ENCODE measurements at regions not wholly inside any gene's neighbourhood (a gene's known extent, or its start where the extent isn't known, plus 50 kb on each side); places are given as distances from the start of the nearest gene placed in this dataset.

DNA sequence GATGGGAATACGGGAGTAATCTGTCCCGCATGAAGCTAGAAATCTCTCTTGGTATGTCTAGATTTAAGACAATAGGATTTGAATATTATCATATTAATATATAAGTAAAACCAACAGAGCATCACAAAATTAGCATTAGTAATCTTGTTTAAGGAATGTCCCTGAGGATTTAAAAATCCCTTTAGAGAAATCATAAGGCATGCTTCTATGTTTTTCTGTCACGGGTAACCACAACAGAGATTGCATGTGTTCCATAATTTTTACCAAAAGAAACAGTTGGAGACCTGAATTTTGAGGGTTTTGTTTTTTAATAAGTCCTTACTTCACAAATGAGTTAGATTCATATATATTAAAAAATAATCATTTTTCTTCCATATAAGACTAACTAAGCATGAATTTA, 146.8 kb downstream of the GJA1 start:
- H3K36me3 ChIP-seq (ENCODE audit: control insufficient read depth in 2 of 3, insufficient read depth in 3 of 3, low read length in 3 of 3) = no peaks in the 10 kb centered on the region
- H3K9me3 ChIP-seq (ENCODE audit: control insufficient read depth in 2 of 3, insufficient read depth in 1 of 3, low read length in 3 of 3) = no peaks in the 10 kb centered on the region
- H3K9ac ChIP-seq (ENCODE audit: low read length in 3 of 3) = no peak overlapping the region
- TF ChIP-seq, protein P1, sequence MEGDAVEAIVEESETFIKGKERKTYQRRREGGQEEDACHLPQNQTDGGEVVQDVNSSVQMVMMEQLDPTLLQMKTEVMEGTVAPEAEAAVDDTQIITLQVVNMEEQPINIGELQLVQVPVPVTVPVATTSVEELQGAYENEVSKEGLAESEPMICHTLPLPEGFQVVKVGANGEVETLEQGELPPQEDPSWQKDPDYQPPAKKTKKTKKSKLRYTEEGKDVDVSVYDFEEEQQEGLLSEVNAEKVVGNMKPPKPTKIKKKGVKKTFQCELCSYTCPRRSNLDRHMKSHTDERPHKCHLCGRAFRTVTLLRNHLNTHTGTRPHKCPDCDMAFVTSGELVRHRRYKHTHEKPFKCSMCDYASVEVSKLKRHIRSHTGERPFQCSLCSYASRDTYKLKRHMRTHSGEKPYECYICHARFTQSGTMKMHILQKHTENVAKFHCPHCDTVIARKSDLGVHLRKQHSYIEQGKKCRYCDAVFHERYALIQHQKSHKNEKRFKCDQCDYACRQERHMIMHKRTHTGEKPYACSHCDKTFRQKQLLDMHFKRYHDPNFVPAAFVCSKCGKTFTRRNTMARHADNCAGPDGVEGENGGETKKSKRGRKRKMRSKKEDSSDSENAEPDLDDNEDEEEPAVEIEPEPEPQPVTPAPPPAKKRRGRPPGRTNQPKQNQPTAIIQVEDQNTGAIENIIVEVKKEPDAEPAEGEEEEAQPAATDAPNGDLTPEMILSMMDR (IDR thresholded peaks at IDR 0.05; ENCODE audit: borderline replicate concordance, extremely low read depth, insufficient read depth) = no peak
- H3K4me3 ChIP-seq (ENCODE audit: low read length in 3 of 3) = no peak overlapping the region
- no peak overlapping the region for H3K27ac ChIP-seq (ENCODE audit: low read depth in 2 of 2, low read length in 2 of 2)
- intact Hi-C loops (cut with DNase I) = no loop called here
- FAIRE-seq = no peak
- H3K27me3 ChIP-seq (ENCODE audit: control insufficient read depth, insufficient read depth, low read length) = no peaks in the 10 kb centered on the region
- DNase-seq = no peak
- no peaks in the 10 kb centered on the region for H3K4me1 ChIP-seq (ENCODE audit: control insufficient read depth in 2 of 3, insufficient read depth in 2 of 3, low read depth in 1 of 3, low read length in 3 of 3)

DNA sequence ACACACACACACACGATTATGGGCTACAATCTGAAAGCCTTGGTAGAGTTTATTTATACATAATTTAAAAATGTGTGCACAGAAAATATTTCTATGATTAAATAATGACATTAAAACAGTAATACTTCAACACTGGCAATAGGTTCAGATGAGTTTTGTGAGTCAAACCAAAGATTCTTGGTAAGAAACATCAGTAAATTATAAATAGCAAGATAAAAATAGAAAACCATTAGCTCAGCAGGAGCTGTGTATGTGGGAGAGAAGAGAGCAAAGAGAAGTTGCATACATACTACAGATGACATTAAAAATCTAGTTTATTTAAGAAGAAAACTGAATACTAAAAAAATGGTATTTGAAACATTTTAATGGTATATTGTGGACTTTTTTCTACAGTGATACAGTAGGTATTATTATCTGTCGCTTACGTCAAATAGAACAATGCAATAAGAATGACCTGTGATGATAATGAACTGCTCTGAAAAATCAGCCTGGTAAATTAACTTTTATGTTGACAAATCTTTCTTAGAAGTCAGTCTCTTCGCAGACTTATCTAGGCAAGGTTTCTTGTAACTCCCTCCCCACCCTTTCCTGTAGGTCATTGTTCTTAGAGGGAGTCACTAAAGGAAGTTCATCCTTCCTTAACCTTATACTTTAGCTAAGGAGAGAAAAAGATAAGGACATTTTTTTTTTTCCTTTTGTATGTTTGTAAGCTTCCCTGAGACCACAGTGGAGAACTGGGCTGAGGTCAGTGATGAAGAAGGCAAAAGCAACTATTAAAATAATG, 149.3 kb downstream of the GJA1 start:
- H3K36me3 ChIP-seq (ENCODE audit: control insufficient read depth in 2 of 3, insufficient read depth in 3 of 3, low read length in 3 of 3) = no peaks in the 10 kb centered on the region
- FAIRE-seq (no peak), DNase-seq (peak in 1 of 5 donors; percentile 45)
- no peaks in the 10 kb centered on the region for H3K4me1 ChIP-seq (ENCODE audit: control insufficient read depth in 2 of 3, insufficient read depth in 2 of 3, low read depth in 1 of 3, low read length in 3 of 3)
- no peaks in the 10 kb centered on the region for H3K27me3 ChIP-seq (ENCODE audit: control insufficient read depth, insufficient read depth, low read length)
- no peak overlapping the region for H3K4me3 ChIP-seq (ENCODE audit: low read length in 3 of 3)
- H3K27ac ChIP-seq (ENCODE audit: low read depth in 2 of 2, low read length in 2 of 2) = no peak overlapping the region
- TF ChIP-seq, protein P1 (IDR thresholded peaks at IDR 0.05; ENCODE audit: borderline replicate concordance, extremely low read depth, insufficient read depth) = no peak
- no peak overlapping the region for H3K9ac ChIP-seq (ENCODE audit: low read length in 3 of 3)
- intact Hi-C loops (cut with DNase I) = no loop called here
- no peaks in the 10 kb centered on the region for H3K9me3 ChIP-seq (ENCODE audit: control insufficient read depth in 2 of 3, insufficient read depth in 1 of 3, low read length in 3 of 3)

DNA sequence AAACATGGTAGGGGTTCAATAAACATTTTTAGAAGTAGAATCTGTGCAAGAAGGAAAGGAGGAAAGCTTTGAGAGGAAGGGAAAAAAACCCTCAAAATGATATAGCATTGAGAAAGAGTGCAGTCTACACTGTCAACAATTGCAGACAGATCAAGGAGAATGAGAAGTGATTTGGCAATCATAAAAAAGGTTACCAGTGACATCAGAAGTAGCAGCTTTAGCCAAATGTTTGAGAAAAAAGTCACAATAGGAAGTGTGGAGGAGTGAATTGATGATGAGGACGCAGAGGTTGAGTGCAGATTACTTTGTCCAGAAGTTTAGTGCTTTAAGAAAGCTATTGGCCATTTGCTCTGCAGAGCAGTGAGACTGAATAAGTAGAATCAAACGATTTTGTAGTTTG, 155.0 kb downstream of the GJA1 start:
- H3K36me3 ChIP-seq (ENCODE audit: control insufficient read depth in 2 of 3, insufficient read depth in 3 of 3, low read length in 3 of 3) = no peaks in the 10 kb centered on the region
- intact Hi-C loops (cut with DNase I) = no loop called here
- TF ChIP-seq, protein P1 (IDR thresholded peaks at IDR 0.05; ENCODE audit: borderline replicate concordance, extremely low read depth, insufficient read depth) = no peak
- no peak for FAIRE-seq
- no peak overlapping the region for H3K27ac ChIP-seq (ENCODE audit: low read depth in 2 of 2, low read length in 2 of 2)
- no peaks in the 10 kb centered on the region for H3K27me3 ChIP-seq (ENCODE audit: control insufficient read depth, insufficient read depth, low read length)
- no peak overlapping the region for H3K4me3 ChIP-seq (ENCODE audit: low read length in 3 of 3)
- H3K9me3 ChIP-seq (ENCODE audit: control insufficient read depth in 2 of 3, insufficient read depth in 1 of 3, low read length in 3 of 3) = no peaks in the 10 kb centered on the region
- H3K4me1 ChIP-seq (ENCODE audit: control insufficient read depth in 2 of 3, insufficient read depth in 2 of 3, low read depth in 1 of 3, low read length in 3 of 3) = no peaks in the 10 kb centered on the region
- no peak for DNase-seq
- H3K9ac ChIP-seq (ENCODE audit: low read length in 3 of 3) = no peak overlapping the region
